ENCODE measurements at regions not wholly inside any gene's neighbourhood (a gene's known extent, or its start where the extent isn't known, plus 50 kb on each side); places are given as distances from the start of the nearest gene placed in this dataset.
"Not testable (repeated sequence)": the region's sequence is repeated elsewhere in the genome, so short reads cannot be mapped to it uniquely, and the experiment has no call there.

DNA sequence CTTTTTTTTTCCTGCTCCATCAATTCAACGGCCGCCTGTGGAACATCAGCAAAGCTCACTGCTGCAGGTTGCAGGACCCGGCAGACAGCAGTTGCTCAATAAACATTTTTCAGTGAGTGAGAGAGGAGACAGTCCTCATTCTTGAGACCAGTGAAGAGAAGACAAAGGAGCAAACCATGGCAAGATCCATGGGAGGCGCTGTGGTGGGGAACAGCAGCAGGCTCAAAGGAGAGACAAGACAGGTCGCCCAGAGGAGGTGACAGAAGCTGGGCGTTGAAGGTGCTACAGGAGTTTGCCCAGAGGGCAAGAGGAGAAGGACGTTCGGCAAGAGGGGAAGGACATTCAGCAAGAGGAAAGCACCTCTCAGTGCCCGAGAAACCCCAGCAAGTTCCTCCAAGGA is 74.5 kb upstream of the FGFR2 start:
- Histone ChIP-seq H3K27me3 (no peaks in the 10 kb centered on the region), H3K36me3 (no peaks in the 10 kb centered on the region), H3K9me3 (no peaks in the 10 kb centered on the region), H3K4me1 (ENCODE audit: insufficient read depth) (peaks cover 2% of the 10 kb centered on the region), H3K4me3 (no peak overlapping the region), H3K27ac (no peak overlapping the region)
- intact Hi-C loops (cut with DNase I), result no loop called here
- no peak for DNase-seq
- TF ChIP-seq EP300 (IDR thresholded peaks at IDR 0.05) (no peak), POLR2A (IDR thresholded peaks at IDR 0.05) (no peak), CTCF (IDR thresholded peaks at IDR 0.05) (no peak)
- 91 to 92% (median 92%) methylated on average over 9 of the region's 9 CpGs for WGBS, 3 donors

DNA sequence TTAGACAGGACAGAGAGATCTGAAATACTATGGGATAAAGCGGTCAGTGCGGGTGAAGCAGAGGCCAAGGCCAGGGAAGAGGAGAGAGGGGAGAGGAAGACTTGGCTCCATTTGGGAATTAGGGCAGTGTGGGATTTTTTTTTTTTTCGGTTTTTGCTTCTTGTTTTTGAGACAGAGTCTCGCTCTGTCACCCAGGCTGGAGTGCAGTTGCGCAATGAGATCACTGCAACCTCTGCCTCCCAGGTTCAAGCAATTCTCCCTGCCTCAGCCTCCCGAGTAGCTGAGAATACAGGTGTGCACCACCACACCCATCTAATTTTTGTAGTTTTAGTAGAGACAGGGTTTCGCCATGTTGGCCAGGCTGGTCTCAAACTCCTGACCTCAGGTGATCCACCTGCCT is 71.6 kb upstream of the FGFR2 start:
- H3K4me3 ChIP-seq; H3K27ac ChIP-seq; H3K9me3 ChIP-seq; H3K4me1 ChIP-seq (ENCODE audit: insufficient read depth); H3K27me3 ChIP-seq; H3K36me3 ChIP-seq; DNase-seq; intact Hi-C loops (cut with DNase I): not testable (repeated sequence)
- 85 to 90% (median 88%) methylated on average over 7 of the region's 7 CpGs for WGBS, 3 donors

DNA sequence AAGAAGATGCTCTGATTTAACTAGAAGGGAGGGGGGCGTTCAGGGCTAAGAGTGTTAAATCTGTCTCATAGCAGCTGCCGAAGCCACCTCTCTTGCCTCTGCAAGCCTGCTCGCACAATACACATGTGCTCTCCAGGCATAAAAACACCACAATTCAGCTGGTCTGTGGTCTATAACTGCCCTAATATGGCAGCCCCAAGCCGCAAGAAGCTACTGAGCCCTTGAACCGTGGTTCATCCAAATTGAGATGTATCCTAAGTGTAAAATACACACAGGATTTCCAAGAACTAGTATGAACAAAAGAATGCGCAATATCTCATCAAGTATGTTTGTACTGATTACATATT is 70.8 kb upstream of the FGFR2 start:
- Histone ChIP-seq H3K27ac (peak overlapping the region; percentile 6 to 69), H3K4me1 (ENCODE audit: insufficient read depth) (peaks cover 5% of the 10 kb centered on the region), H3K4me3 (no peak overlapping the region), H3K36me3 (no peaks in the 10 kb centered on the region), H3K27me3 (no peaks in the 10 kb centered on the region), H3K9me3 (no peaks in the 10 kb centered on the region)
- intact Hi-C loops (cut with DNase I), result no loop called here
- DNase-seq, result no peak
- 10 to 24% (median 17%) methylated on average over 6 of the region's 6 CpGs for WGBS, 3 donors
- TF ChIP-seq EP300 (IDR thresholded peaks at IDR 0.05) (no peak), CTCF (IDR thresholded peaks at IDR 0.05) (no peak), POLR2A (IDR thresholded peaks at IDR 0.05) (no peak)

GRCh38 chr10:121668314-121669027 is 70.2 kb upstream of the FGFR2 start:
- peak in 1 of 3 donors; percentile 6 for TF ChIP-seq CTCF (IDR thresholded peaks at IDR 0.05)
- TF ChIP-seq POLR2A (IDR thresholded peaks at IDR 0.05), result no peak
- no peak for TF ChIP-seq EP300 (IDR thresholded peaks at IDR 0.05)
- intact Hi-C loops (cut with DNase I), result no loop called here
- DNase-seq, result peak; percentile 75 to 88 (median 78)
- Histone ChIP-seq H3K36me3 (no peaks in the 10 kb centered on the region), H3K4me3 (no peak overlapping the region), H3K4me1 (ENCODE audit: insufficient read depth) (peaks cover 5% of the 10 kb centered on the region), H3K27ac (peak overlapping the region; percentile 6 to 69), H3K27me3 (no peaks in the 10 kb centered on the region), H3K9me3 (no peaks in the 10 kb centered on the region)
- WGBS, 3 donors, result 3 to 4% (median 3%) methylated on average over 9 of the region's 9 CpGs

- no peaks in the 10 kb centered on the region for H3K9me3 ChIP-seq
- H3K27ac ChIP-seq, result peak overlapping the region in 1 of 2 donors; percentile 69
- peaks cover 5% of the 10 kb centered on the region for H3K4me1 ChIP-seq (ENCODE audit: insufficient read depth)
- intact Hi-C loops (cut with DNase I), result no loop called here
- 62 to 66% (median 62%) methylated on average over 3 of the region's 3 CpGs for WGBS, 3 donors
- DNase-seq, result no peak
- H3K36me3 ChIP-seq, result no peaks in the 10 kb centered on the region
- no peak overlapping the region for H3K4me3 ChIP-seq
- no peak for TF ChIP-seq CTCF (IDR thresholded peaks at IDR 0.05)
- TF ChIP-seq POLR2A (IDR thresholded peaks at IDR 0.05), result no peak
- TF ChIP-seq EP300 (IDR thresholded peaks at IDR 0.05), result no peak
- H3K27me3 ChIP-seq, result no peaks in the 10 kb centered on the region
These were observed 69.7 kb upstream of the FGFR2 start for GRCh38 chr10:121667948-121668313.

All from ovary (tissue), 7 donors.